ENCODE measurements at regions not wholly inside any gene's neighbourhood (a gene's known extent, or its start where the extent isn't known, plus 50 kb on each side); places are given as distances from the start of the nearest gene placed in this dataset.

GRCh38 chr17:68760141-68760475 is 158.9 kb upstream of the FAM20A start:
- TF ChIP-seq CTCF (IDR thresholded peaks at IDR 0.05; ENCODE audit: insufficient read depth, low read length) (no peak), GABPA (IDR thresholded peaks at IDR 0.05; ENCODE audit: low read depth) (no peak), POLR2AphosphoS5 (IDR thresholded peaks at IDR 0.05; ENCODE audit: low read depth) (no peak), SPI1 (IDR thresholded peaks at IDR 0.05; ENCODE audit: borderline replicate concordance, low read depth) (no peak)
- TF ChIP-seq, protein P1, sequence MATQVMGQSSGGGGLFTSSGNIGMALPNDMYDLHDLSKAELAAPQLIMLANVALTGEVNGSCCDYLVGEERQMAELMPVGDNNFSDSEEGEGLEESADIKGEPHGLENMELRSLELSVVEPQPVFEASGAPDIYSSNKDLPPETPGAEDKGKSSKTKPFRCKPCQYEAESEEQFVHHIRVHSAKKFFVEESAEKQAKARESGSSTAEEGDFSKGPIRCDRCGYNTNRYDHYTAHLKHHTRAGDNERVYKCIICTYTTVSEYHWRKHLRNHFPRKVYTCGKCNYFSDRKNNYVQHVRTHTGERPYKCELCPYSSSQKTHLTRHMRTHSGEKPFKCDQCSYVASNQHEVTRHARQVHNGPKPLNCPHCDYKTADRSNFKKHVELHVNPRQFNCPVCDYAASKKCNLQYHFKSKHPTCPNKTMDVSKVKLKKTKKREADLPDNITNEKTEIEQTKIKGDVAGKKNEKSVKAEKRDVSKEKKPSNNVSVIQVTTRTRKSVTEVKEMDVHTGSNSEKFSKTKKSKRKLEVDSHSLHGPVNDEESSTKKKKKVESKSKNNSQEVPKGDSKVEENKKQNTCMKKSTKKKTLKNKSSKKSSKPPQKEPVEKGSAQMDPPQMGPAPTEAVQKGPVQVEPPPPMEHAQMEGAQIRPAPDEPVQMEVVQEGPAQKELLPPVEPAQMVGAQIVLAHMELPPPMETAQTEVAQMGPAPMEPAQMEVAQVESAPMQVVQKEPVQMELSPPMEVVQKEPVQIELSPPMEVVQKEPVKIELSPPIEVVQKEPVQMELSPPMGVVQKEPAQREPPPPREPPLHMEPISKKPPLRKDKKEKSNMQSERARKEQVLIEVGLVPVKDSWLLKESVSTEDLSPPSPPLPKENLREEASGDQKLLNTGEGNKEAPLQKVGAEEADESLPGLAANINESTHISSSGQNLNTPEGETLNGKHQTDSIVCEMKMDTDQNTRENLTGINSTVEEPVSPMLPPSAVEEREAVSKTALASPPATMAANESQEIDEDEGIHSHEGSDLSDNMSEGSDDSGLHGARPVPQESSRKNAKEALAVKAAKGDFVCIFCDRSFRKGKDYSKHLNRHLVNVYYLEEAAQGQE (IDR thresholded peaks at IDR 0.05; ENCODE audit: insufficient replicate concordance, low read depth), result no peak

Data from HL-60 (cell line).